ENCODE measurements at regions not wholly inside any gene's neighbourhood (a gene's known extent, or its start where the extent isn't known, plus 50 kb on each side); places are given as distances from the start of the nearest gene placed in this dataset.

DNA sequence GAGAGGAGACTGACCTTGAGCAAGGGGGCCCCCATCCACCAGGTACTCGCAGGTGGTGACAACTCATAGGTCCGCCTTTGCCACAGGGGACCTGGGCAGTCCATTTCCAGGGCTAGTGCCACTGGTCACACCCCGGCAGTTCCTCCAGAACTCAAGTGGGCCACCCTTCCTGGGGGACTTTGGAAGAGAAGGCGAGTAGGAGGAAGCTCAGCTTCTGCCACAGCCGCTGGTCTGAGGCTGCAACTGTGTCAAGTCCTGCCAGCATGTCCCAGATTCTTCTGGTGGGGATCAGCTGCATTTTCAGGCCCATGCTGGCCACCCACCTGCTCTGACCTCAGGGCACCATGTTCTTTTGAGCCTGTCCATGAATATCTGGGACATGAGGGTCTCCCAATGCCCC is 423.9 kb upstream of the MYT1L start:
- no peak for TF ChIP-seq POLR2A (IDR thresholded peaks at IDR 0.05)
- TF ChIP-seq, protein P1, sequence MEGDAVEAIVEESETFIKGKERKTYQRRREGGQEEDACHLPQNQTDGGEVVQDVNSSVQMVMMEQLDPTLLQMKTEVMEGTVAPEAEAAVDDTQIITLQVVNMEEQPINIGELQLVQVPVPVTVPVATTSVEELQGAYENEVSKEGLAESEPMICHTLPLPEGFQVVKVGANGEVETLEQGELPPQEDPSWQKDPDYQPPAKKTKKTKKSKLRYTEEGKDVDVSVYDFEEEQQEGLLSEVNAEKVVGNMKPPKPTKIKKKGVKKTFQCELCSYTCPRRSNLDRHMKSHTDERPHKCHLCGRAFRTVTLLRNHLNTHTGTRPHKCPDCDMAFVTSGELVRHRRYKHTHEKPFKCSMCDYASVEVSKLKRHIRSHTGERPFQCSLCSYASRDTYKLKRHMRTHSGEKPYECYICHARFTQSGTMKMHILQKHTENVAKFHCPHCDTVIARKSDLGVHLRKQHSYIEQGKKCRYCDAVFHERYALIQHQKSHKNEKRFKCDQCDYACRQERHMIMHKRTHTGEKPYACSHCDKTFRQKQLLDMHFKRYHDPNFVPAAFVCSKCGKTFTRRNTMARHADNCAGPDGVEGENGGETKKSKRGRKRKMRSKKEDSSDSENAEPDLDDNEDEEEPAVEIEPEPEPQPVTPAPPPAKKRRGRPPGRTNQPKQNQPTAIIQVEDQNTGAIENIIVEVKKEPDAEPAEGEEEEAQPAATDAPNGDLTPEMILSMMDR (IDR thresholded peaks at IDR 0.05): no peak

Data from thyroid gland (tissue), 4 donors.